GM21528 (cell line): ENCODE measurements at regions not wholly inside any gene's neighbourhood (a gene's known extent, or its start where the extent isn't known, plus 50 kb on each side); places are given as distances from the start of the nearest gene placed in this dataset.

Experiments used
- ATAC-seq: cut with Tn5 transposase; IDR thresholded peaks from one replicate; pipeline ENCODE4 v1.9.1; 2021; ENCODE audit warnings: mild to moderate bottlenecking, moderate library complexity; ENCODE audit not compliant: unreplicated experiment, low FRiP score

DNA sequence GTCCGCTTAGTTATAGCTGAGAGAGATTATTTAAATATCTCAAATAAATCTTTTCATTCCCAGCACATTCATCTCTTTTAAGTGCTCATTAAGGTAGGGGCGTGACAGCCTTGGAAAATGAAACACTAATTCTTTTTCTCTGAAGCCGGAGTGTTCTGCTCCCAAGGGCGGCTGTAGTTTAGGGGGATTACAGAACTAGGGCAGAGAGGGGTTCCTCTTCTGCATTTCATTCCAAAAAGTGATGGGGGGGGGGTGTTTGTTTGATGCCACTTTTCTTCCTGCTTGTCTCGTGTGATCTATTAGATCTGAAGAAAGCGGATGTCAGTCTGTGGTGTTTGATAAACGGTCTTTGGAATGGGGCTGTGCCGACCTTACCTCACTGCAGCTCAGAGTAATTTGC, 506.5 kb upstream of the MGMT start:
- no peak for ATAC-seq

GRCh38 chr10:128962182-128962581, 504.9 kb upstream of the MGMT start:
- ATAC-seq: no peak

DNA sequence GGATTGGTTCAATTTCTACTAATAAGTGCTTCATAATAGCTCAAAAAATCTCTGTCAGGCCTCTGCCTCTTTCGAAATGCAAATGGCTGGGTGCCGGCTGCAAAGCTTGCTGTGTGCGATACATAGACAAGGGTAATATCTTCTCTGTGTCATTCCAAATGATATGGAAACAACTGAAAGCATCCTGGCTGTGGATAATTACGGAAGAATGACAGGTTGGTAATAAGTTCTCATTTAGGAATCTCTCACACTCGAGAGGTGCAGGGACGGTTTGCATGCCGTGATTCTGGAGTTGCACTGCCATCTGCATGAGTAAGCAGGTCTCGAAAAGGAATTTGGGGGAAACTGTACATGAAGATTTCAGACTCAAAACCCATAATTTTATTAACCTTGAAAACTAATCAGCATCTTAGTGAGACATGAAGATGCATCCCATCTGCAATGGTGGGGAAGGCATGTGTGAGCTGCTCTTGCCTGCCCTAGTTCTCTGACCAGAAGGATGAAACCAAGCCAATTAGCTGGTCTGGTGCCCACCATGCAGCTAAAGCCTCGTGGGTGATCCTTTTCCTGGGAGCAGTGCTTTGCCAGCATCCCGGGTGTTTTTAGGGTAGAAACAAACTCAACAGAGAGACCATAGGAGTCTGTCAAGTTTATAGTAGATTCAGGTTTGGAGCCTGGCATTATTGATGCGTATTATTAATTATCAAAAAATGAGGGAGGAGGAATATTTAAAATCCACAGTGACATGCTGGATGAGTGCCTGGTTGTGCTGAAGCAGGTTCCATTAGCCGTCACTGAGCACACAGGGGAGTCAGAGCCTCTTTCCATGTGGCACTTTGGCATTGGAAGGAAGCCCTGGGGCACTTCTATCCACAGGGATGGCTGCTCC, 503.6 kb upstream of the MGMT start:
- no peak for ATAC-seq

DNA sequence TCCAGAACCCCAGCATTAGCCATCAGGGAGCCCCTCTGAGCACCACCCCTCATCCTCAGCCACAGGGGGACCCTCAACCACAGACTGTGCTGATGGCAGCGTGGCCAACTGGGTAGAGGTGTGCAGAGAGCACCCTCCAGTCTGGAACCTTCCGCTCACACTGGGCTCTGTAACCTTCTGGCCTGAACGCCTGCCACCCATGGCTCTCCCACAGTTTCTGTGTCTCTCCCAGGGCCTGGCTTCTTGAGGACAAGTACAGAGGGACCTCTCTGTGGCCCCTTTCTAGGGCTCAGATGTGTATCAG, 503.0 kb upstream of the MGMT start:
- no peak for ATAC-seq

DNA sequence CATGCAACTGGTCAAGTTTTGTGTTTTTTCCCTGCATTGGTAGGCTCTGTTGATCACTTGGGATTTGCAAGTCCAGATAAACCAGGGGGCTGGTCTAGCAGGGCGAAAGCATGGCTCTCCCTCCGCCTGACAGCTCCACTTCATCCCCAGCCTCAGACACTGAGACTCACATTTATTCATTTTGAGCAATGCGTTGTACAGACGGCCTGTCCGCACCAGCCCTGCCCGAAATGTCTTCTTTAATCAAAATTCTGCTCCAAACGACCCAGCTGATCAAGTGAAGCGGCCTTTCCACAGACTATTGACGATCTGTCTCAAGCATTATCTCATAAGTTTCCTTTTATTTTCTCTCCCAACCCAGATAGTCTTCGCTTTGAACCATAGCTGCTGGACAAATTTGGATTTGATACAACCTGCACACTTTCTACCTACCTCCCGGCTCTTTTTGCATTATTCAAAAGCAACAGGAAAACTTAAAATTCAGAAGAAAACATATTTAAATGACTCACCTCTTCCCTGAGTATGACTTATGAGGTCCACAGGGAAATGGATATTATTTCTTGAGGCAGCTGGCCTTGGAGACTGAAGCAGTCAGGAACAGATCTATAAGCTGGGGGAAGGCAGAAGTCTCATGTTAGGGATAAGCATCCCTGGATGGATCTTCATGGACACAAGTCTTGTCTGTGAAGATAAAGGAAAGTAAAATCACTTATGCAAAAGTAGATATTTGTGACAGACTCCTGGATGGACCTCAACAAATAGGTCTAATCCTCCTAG, 498.9 kb upstream of the MGMT start:
- ATAC-seq: no peak

GRCh38 chr10:128969551-128969950, 497.5 kb upstream of the MGMT start:
- no peak for ATAC-seq

DNA sequence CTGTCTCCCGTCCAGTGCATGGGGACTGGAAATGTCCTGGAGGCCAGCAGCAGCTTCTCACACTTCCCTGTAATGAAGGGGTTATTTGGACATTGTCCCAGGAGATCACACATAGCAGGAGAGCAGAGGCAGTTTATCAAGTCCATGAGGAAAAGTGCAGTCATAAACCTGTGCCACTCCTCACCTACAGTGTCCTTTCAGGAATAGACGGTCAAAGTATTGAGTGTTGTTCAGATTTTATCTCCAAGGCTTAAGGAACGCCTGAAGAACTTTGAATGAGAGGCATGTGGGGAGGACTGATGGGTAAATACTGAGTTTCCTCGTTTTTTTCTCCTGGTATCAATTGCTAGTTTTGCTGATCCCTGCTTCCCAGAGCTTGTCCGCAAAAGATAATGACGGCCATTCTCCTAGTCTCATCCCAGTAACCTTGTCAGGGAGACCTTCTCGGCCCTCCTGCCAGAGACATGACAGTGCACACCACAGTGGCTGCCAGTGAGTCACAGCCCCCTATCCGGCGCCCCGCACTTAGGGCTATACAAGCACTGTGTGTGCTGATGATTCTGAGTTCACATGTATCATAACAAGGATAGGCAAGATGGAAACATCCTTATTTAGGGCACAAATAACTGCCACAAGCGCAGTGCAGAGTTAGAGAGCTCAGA, 495.5 kb upstream of the MGMT start:
- ATAC-seq: no peak

GRCh38 chr10:128972036-128972405, 495.0 kb upstream of the MGMT start:
- no peak for ATAC-seq

DNA sequence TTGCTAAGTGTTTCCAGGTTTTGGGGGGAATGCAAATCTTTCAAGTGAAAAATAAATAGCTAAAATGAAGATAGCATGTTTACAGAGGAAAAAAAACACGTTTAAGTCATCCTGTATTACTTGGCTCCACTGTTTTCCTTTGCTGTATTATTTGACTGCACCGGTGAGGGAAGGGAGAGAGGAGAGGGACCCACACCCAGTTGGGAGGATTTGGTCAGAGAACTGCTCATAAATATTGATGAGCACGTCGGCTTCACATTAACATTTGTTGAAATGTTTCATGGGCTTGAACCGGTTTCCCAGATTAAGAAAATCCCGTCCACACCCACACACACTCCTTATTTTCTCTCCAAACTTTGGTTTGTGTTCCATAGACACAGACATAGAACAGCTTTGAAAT, 493.8 kb upstream of the MGMT start:
- no peak for ATAC-seq

DNA sequence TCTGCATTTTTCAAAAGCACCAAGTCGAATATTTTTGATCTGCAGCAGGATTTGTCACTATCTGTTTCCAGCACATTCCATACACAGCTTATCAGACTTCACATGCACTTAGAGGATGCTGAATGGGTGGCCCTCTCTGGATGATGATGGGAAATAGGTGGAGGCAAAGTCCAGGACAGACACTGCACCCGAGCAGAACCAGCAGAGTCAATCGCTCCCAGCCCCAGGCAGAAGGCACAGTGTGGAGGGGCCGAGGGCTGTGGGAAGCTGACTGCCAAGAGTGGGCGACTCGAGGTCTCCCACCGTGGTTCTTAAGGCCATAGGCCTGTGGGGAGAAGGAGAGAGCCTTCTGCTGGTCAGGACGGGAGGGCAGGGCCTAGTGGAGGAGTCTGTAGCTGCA, 490.2 kb upstream of the MGMT start:
- ATAC-seq: no peak

- no peak for ATAC-seq
Observed at GRCh38 chr10:128978211-128978610, 488.8 kb upstream of the MGMT start.

DNA sequence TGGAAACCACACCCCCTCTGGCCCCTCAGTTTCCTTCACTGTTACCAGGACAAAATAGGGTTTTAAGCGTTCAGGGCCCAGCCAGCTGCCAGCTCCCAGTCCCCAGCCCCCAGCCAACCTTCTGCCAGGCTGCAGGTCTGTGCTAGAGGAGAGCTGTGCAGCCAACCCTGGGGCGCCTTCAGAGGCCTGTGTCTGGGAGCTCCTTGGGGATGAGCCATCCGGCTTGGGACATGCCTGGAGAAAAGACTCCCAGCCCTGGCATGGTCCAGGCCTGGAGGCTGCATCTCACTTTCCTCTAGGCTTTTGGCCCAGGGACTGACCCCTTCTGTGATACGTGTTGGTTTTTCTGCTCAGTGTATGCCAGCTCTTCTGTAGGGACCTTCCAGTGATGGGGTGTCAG, 487.6 kb upstream of the MGMT start:
- no peak for ATAC-seq

DNA sequence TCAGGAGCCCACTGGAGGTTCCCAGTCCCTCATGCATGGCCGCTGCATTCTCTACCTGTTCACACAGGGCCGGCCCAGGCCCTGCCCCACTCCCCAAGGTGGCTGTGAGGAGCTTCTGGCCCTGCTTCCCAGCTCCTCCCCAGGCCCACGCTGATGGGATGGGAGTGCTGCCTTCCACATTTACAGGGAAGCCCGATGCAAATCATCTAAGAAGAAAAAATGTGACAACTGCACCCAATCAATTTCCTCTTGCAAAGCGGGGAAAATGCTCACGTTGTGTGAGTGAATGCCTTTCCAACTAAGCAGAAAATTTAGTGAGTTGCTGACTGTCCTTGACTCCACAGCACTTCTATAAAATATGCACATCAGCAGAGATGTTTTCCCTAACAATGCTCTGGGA, 485.8 kb upstream of the MGMT start:
- no peak for ATAC-seq

DNA sequence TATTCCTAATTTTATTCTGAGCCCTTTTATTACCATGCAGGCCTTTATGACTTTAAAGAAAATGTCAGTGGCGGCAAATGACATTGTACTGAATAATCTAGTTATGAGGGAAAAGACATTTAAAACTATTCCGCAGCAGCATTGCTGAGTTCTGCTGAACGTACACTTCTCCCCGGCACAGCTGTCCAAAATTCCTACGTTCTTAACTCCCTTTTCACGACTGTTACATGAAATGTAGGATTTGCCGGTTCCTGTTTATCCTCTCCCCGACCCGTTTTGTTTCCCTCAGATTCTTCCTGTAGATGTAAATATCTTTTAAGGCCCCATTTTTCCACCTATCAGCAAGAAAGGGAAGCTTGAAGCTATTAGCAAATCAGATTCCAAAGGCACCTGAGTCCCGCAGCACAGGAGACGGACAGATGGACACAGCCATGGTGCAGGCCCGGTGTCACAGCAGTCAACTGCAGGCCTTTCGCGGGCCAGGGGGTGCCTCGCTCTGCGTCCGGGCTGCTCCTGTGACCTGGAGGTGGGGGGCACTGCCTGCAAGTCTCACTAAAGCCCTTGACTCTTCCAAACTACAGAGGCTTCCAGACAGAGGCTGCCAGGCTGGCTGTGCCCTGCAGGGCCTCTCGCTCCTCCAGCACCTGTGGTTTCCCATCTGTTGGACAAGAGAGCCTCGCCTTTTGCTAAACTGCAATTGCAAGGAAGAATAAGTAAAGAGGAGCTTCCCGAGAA, 485.0 kb upstream of the MGMT start:
- no peak for ATAC-seq

- no peak for ATAC-seq
Observed at GRCh38 chr10:128982616-128982915, 484.5 kb upstream of the MGMT start.

GRCh38 chr10:128985036-128985435, 482.0 kb upstream of the MGMT start:
- no peak for ATAC-seq

- no peak for ATAC-seq
Observed at GRCh38 chr10:128990986-128991385, 476.1 kb upstream of the MGMT start.

GRCh38 chr10:128992770-128993169, 474.3 kb upstream of the MGMT start:
- no peak for ATAC-seq

DNA sequence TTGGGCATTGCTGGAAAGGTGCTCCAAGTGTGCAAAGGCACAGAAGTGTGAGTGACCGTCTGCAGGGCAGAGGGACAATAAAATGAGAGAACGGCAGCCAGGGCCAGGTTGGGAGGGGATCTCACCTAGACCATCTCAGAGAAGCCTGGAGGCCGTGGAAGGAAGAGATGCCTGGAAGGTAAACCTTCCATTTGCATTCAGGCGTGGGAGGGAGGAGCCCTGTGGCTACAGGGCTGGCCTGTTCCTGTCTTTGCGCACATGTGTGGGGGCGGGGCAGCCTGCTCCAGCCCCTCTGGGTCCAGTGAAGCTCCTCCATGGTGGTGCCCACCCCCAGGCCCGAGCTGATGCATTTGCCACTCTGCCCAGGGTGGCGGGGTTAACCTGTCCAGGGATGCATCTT, 473.6 kb upstream of the MGMT start:
- ATAC-seq: no peak

- no peak for ATAC-seq
Observed at GRCh38 chr10:128993911-128994538, 473.0 kb upstream of the MGMT start.
